MM.1S (cell line): ENCODE measurements at regions not wholly inside any gene's neighbourhood (a gene's known extent, or its start where the extent isn't known, plus 50 kb on each side); places are given as distances from the start of the nearest gene placed in this dataset.

Experiments
- DNase-seq: peaks from one replicate; pipeline ENCODE4 v3.0.0-alpha.2; 2015
- H2AFZ ChIP-seq: fragments of 300-600 bp; sonication (generic); 2 replicates; pipeline ENCODE4 v1.6.0; 2016; ENCODE audit warnings: antibody characterized with exemption, low read length
- H3F3A ChIP-seq: fragments of 300-600 bp; sonication (generic); 2 replicates; pipeline ENCODE4 v1.6.1; 2016; ENCODE audit warnings: mild to moderate bottlenecking, antibody characterized with exemption, low read length, moderate library complexity, mixed read lengths; ENCODE audit not compliant: insufficient read depth
- H3K27ac ChIP-seq: fragments of 300-600 bp; sonication (generic); 2 replicates; pipeline ENCODE4 v1.5.1; 2016; ENCODE audit warnings: mild to moderate bottlenecking, low read length
- H3K27me3 ChIP-seq: fragments of 300-600 bp; sonication (generic); replicated peaks from 2 replicates; pipeline ENCODE4 v1.6.0; 2016; ENCODE audit warnings: low read length; ENCODE audit not compliant: insufficient read depth
- H3K36me3 ChIP-seq: fragments of 300-600 bp; sonication (generic); replicated peaks from 2 replicates; pipeline ENCODE4 v1.6.1; 2016; ENCODE audit warnings: mild to moderate bottlenecking, low read length, mixed read lengths; ENCODE audit not compliant: insufficient read depth
- H3K4me1 ChIP-seq: fragments of 300-600 bp; sonication (generic); 2 replicates; pipeline ENCODE4 v1.6.1; 2016; ENCODE audit warnings: low read length, mixed read lengths
- H3K4me2 ChIP-seq: fragments of 300-600 bp; sonication (generic); 2 replicates; pipeline ENCODE4 v1.6.0; 2016; ENCODE audit warnings: low read depth, low read length
- H3K4me3 ChIP-seq: fragments of 300-600 bp; sonication (generic); 2 replicates; pipeline ENCODE4 v1.5.1; 2016; ENCODE audit warnings: low read length, mixed read lengths
- H3K79me2 ChIP-seq: fragments of 300-600 bp; sonication (generic); 2 replicates; pipeline ENCODE4 v1.6.1; 2016; ENCODE audit warnings: mixed run types, low read length, mixed read lengths
- H3K9ac ChIP-seq: fragments of 300-600 bp; sonication (generic); 2 replicates; pipeline ENCODE4 v1.6.1; 2016; ENCODE audit warnings: low read length, mixed read lengths
- H3K9me2 ChIP-seq: fragments of 300-600 bp; sonication (generic); replicated peaks from 2 replicates; pipeline ENCODE4 v1.6.1; 2016; ENCODE audit warnings: mild to moderate bottlenecking, low read length, mixed read lengths; ENCODE audit not compliant: insufficient read depth
- H3K9me3 ChIP-seq: fragments of 300-600 bp; sonication (generic); replicated peaks from 2 replicates; pipeline ENCODE4 v1.6.1; 2016; ENCODE audit warnings: mild to moderate bottlenecking, low read length, mixed read lengths; ENCODE audit not compliant: insufficient read depth
- H4K20me1 ChIP-seq: fragments of 300-600 bp; sonication (generic); 2 replicates; pipeline ENCODE4 v1.6.1; 2016; ENCODE audit warnings: mild to moderate bottlenecking, low read length, moderate library complexity, mixed read lengths; ENCODE audit not compliant: insufficient read depth
- EZH2 ChIP-seq: fragments of 300-600 bp; sonication (generic); optimal IDR thresholded peaks from 2 replicates; pipeline ENCODE3; 2017; ENCODE audit warnings: low read depth, mild to moderate bottlenecking, antibody characterized with exemption, low read length, mixed read lengths
- EZH2phosphoT487 ChIP-seq: fragments of 300-600 bp; sonication (generic); IDR thresholded peaks from 2 replicates; pipeline ENCODE4 v1.6.1; 2018; ENCODE audit warnings: antibody characterized with exemption, low read length
- TF ChIP-seq, protein P1 (sequence below): fragments of 300-600 bp; sonication (generic); IDR thresholded peaks from 2 replicates; pipeline ENCODE4 v1.5.1; 2016; ENCODE audit warnings: antibody characterized with exemption, low read length, mixed read lengths

- Histone ChIP-seq H3K9me3 (no peaks in the 10 kb centered on the region), H3F3A (no peaks in the 10 kb centered on the region), H3K36me3 (no peaks in the 10 kb centered on the region), H3K4me2 (peak overlapping the region; percentile 52; the same call in 1 of the 2 replicates), H3K9me2 (no peaks in the 10 kb centered on the region), H4K20me1 (no peaks in the 10 kb centered on the region), H3K9ac (no peak overlapping the region), H3K4me3 (peak overlapping the region; percentile 48), H2AFZ (0 out of 2 replicates have a peak overlapping the region, but pooled peaks have one; percentile 38), H3K4me1 (no peaks in the 10 kb centered on the region), H3K27me3 (no peaks in the 10 kb centered on the region), H3K27ac (no peak overlapping the region), H3K79me2 (no peaks in the 10 kb centered on the region)
- TF ChIP-seq, protein P1, sequence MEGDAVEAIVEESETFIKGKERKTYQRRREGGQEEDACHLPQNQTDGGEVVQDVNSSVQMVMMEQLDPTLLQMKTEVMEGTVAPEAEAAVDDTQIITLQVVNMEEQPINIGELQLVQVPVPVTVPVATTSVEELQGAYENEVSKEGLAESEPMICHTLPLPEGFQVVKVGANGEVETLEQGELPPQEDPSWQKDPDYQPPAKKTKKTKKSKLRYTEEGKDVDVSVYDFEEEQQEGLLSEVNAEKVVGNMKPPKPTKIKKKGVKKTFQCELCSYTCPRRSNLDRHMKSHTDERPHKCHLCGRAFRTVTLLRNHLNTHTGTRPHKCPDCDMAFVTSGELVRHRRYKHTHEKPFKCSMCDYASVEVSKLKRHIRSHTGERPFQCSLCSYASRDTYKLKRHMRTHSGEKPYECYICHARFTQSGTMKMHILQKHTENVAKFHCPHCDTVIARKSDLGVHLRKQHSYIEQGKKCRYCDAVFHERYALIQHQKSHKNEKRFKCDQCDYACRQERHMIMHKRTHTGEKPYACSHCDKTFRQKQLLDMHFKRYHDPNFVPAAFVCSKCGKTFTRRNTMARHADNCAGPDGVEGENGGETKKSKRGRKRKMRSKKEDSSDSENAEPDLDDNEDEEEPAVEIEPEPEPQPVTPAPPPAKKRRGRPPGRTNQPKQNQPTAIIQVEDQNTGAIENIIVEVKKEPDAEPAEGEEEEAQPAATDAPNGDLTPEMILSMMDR = no peak
- TF ChIP-seq EZH2 = no peak
- TF ChIP-seq EZH2phosphoT487 = no peak
- no peak for DNase-seq
These were observed 125.2 kb upstream of the DPYD start for GRCh38 chr1:98045767-98046641.

DNA sequence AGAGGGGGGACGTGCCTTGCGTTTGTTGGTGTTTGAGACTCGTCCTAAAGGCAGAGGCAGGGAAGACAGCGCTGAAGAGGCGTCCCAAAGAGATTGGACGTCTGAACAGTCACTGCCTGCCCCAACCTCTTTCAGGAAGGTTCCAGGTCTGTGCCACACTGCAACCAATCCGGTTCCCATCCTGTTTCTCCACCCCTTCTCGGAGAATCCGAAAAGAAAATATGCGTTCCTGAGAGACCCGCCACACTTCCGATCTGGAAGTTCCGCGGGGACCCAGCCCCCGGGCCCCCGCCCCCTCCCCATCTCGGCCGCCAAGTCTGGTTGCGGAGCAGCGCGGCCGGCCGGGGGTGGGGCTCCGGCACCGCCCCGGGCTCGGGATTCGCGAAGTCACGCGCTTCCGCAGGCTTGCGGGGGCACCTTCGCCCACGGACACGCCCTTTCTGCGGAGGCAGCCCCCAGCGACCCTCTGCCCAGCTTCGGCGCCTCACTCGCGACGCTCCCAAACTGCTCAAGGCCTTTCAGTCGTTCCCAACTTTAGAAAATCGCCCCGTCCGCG lies 124.5 kb upstream of the DPYD start:
- Histone ChIP-seq H4K20me1 (no peaks in the 10 kb centered on the region), H3K9ac (no peak overlapping the region), H3K4me1 (no peaks in the 10 kb centered on the region), H3K4me2 (peak overlapping the region; percentile 52; the same call in 1 of the 2 replicates), H3K27me3 (no peaks in the 10 kb centered on the region), H2AFZ (no peak overlapping the region), H3K9me2 (no peaks in the 10 kb centered on the region), H3K9me3 (no peaks in the 10 kb centered on the region), H3F3A (no peaks in the 10 kb centered on the region), H3K36me3 (no peaks in the 10 kb centered on the region), H3K79me2 (no peaks in the 10 kb centered on the region), H3K4me3 (peak overlapping the region; percentile 48), H3K27ac (no peak overlapping the region)
- no peak for TF ChIP-seq EZH2
- TF ChIP-seq, protein P1 = no peak
- TF ChIP-seq EZH2phosphoT487 = no peak
- no peak for DNase-seq

DNA sequence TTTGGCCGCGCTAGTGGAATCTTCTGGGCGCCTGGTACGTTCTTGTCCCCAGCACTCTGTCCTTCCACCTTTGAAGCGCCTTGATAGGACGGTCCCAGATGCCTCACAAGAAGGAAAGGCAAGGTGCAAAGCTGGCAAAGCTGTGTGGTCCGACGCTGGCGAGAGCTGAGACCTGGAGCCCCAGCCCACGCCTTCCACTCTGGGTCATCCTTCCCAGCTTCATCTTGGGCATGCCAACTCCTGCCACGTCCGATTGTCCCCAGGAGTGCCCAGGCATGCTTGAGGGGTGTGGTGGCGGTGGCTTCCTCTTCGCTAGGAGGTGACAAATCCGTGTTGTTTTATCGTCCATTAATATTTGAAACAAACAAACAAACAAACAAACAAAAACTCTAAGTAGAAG lies 123.9 kb upstream of the DPYD start:
- Histone ChIP-seq H2AFZ (no peak overlapping the region), H3K79me2 (no peaks in the 10 kb centered on the region), H3F3A (no peaks in the 10 kb centered on the region), H3K27me3 (no peaks in the 10 kb centered on the region), H3K9me3 (no peaks in the 10 kb centered on the region), H3K36me3 (no peaks in the 10 kb centered on the region), H4K20me1 (no peaks in the 10 kb centered on the region), H3K4me1 (no peaks in the 10 kb centered on the region), H3K4me2 (no peak overlapping the region), H3K4me3 (no peak overlapping the region), H3K9me2 (no peaks in the 10 kb centered on the region), H3K27ac (no peak overlapping the region), H3K9ac (no peak overlapping the region)
- DNase-seq = no peak
- TF ChIP-seq EZH2phosphoT487 (no peak), EZH2 (no peak)
- TF ChIP-seq, protein P1 = no peak
